ENCODE measurements at regions not wholly inside any gene's neighbourhood (a gene's known extent, or its start where the extent isn't known, plus 50 kb on each side); places are given as distances from the start of the nearest gene placed in this dataset.

DNA sequence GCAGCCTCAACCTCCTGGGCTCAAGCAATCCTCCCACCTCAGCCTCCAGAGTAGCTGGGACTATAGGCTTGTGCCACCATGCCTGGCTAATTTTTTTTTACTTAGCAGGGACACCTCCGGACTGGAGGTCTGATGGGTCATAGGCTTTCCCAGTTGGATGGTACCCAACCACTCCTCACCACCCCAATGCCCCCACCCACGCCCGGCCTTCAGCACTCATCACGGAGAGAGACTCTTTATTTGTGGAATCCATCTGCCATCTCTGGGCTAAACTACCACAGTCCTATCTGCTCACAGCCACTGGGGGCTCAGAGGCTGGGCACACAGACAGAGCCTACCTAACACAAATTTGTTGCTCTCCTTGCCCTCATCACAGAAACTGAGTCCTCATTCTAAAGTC, 58.3 kb upstream of the STXBP1 start:
- DNase-seq (ENCODE audit: low read depth) = no peak

GRCh38 chr9:127554966-127555839, 56.9 kb upstream of the STXBP1 start:
- no peak for DNase-seq (ENCODE audit: low read depth)

- DNase-seq (ENCODE audit: low read depth) = peak; percentile 94
These were observed 55.9 kb upstream of the STXBP1 start for GRCh38 chr9:127555840-127556820.

DNA sequence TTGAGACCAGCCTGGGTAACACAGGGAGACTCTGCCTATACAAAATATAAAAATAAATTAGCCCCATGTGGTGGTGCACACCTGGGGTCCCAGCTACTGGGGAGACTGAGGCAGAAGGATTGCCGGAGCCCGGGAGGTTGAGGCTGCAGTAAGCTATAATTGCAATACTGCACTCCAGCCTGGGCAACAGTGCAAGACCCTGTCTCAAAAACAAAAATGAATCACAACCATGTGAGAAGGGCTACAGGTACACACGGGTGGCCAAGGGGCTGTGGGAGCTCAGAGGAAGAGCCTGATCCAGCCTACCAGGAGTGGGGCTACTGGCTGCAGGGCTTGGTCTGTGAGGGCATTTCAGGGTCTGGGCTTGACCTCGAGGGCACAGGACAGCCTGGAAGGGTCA, 55.2 kb upstream of the STXBP1 start:
- no peak for DNase-seq (ENCODE audit: low read depth)

GRCh38 chr9:127557466-127557869, 54.6 kb upstream of the STXBP1 start:
- DNase-seq (ENCODE audit: low read depth) = no peak

- DNase-seq (ENCODE audit: low read depth) = no peak
These were observed 54.0 kb upstream of the STXBP1 start for GRCh38 chr9:127557998-127558546.

GRCh38 chr9:127558581-127559246, 53.4 kb upstream of the STXBP1 start:
- DNase-seq (ENCODE audit: low read depth) = no peak

- no peak for DNase-seq (ENCODE audit: low read depth)
These were observed 52.8 kb upstream of the STXBP1 start for GRCh38 chr9:127559247-127559680.

DNA sequence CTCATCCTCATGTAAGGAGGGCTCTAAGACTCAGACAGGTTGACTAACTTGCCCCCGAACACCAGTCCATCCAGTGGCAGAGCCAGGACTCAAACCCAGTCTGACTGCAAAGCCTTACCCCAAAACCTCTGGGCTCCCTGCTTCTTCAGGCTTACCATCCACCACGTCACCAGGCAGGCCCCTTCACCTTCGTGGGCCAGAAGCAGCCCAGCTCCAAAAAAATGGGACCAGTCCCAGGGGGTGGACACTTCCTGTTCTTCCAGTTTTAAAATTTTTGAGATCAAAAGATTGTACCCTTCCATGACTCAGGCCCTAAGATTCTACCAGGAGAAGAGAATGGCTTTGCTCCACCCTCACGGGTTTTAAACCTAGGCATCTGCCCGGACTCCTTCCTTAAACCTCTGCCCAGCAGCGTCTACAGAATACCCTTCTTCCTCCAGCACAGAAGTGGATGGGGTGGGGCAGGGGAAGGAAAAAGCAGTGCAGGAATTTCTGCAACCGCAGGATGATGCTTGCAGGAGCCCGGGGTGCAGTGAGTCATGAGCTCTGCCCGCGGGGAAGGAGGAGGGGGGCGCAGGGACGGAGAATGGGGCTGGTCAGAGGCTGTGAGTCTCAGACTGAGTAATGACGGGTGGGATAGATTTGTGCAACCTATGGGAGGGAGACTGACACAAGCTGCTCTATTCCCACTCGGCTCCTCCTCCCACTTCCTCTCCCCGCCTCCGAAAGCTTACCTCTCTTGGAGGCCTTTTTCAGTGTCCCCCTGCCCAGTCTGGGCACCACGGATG, 50.4 kb upstream of the STXBP1 start:
- peak; percentile 98 for DNase-seq (ENCODE audit: low read depth)
